ENCODE measurements at regions not wholly inside any gene's neighbourhood (a gene's known extent, or its start where the extent isn't known, plus 50 kb on each side); places are given as distances from the start of the nearest gene placed in this dataset.

- intact Hi-C loops (cut with micrococcal nuclease): no loop called here
- Histone ChIP-seq H3K36me3 (ENCODE audit: control insufficient read depth, insufficient read depth, low read length) (no peaks in the 10 kb centered on the region), H3K27ac (ENCODE audit: low read length) (no peak overlapping the region), H3K4me1 (ENCODE audit: control insufficient read depth, insufficient read depth, low read length) (no peaks in the 10 kb centered on the region), H3K9me3 (ENCODE audit: control insufficient read depth, insufficient read depth, low read length) (peaks cover 7% of the 10 kb centered on the region), H3K27me3 (ENCODE audit: control insufficient read depth, insufficient read depth, low read length) (no peaks in the 10 kb centered on the region), H3K4me3 (ENCODE audit: low read length) (no peak overlapping the region)
- no peaks in the 10 kb centered on the region for H3K36me3 Mint-ChIP-seq
- ATAC-seq: no peak
- H3K27me3 Mint-ChIP-seq (ENCODE audit: low read depth in 2 of 2): no peaks in the 10 kb centered on the region
- no peaks in the 10 kb centered on the region for H3K4me1 Mint-ChIP-seq
- H3K9me3 Mint-ChIP-seq: peaks cover 11 to 14% of the 10 kb centered on the region in 2 donors
- no peak overlapping the region for H3K4me3 Mint-ChIP-seq
- no peak for TF ChIP-seq CTCF (IDR thresholded peaks at IDR 0.05)
- DNase-seq: no peak
- H3K27ac Mint-ChIP-seq: no peak overlapping the region
- 75% methylated on average over 7 of the region's 7 CpGs for WGBS (ENCODE audit: insufficient coverage)
These were observed 614.0 kb upstream of the AUTS2 start for GRCh38 chr7:68984306-68984705.

- H3K36me3 Mint-ChIP-seq: no peaks in the 10 kb centered on the region
- H3K4me1 ChIP-seq (ENCODE audit: control insufficient read depth, insufficient read depth, low read length): no peaks in the 10 kb centered on the region
- no peaks in the 10 kb centered on the region for H3K27me3 Mint-ChIP-seq (ENCODE audit: low read depth in 2 of 2)
- H3K27ac Mint-ChIP-seq: no peak overlapping the region
- WGBS (ENCODE audit: insufficient coverage): 91% methylated on average over 2 of the region's 3 CpGs
- ATAC-seq (no peak), DNase-seq (no peak)
- no peak overlapping the region for H3K4me3 Mint-ChIP-seq
- peaks cover 5 to 7% of the 10 kb centered on the region in 2 donors for H3K9me3 Mint-ChIP-seq
- H3K4me1 Mint-ChIP-seq: no peaks in the 10 kb centered on the region
- H3K27me3 ChIP-seq (ENCODE audit: control insufficient read depth, insufficient read depth, low read length): no peaks in the 10 kb centered on the region
- no peaks in the 10 kb centered on the region for H3K36me3 ChIP-seq (ENCODE audit: control insufficient read depth, insufficient read depth, low read length)
- intact Hi-C loops (cut with micrococcal nuclease): no loop called here
- H3K9me3 ChIP-seq (ENCODE audit: control insufficient read depth, insufficient read depth, low read length): peaks cover 12% of the 10 kb centered on the region
- no peak for TF ChIP-seq CTCF (IDR thresholded peaks at IDR 0.05)
- no peak overlapping the region for H3K4me3 ChIP-seq (ENCODE audit: low read length)
- no peak overlapping the region for H3K27ac ChIP-seq (ENCODE audit: low read length)
These were observed 603.4 kb upstream of the AUTS2 start for GRCh38 chr7:68994841-68995240.

GRCh38 chr7:68998136-68998535, 600.1 kb upstream of the AUTS2 start:
- ATAC-seq (no peak), DNase-seq (no peak)
- intact Hi-C loops (cut with micrococcal nuclease): no loop called here
- Mint-ChIP-seq H3K4me1 (no peaks in the 10 kb centered on the region), H3K4me3 (no peak overlapping the region), H3K27ac (no peak overlapping the region), H3K36me3 (no peaks in the 10 kb centered on the region), H3K9me3 (peaks cover 12 to 14% of the 10 kb centered on the region in 2 donors), H3K27me3 (ENCODE audit: low read depth in 2 of 2) (no peaks in the 10 kb centered on the region)
- H3K4me3 ChIP-seq (ENCODE audit: low read length): no peak overlapping the region
- no peak for TF ChIP-seq CTCF (IDR thresholded peaks at IDR 0.05)
- peaks cover 39% of the 10 kb centered on the region for H3K9me3 ChIP-seq (ENCODE audit: control insufficient read depth, insufficient read depth, low read length)
- H3K27ac ChIP-seq (ENCODE audit: low read length): no peak overlapping the region
- H3K27me3 ChIP-seq (ENCODE audit: control insufficient read depth, insufficient read depth, low read length): no peaks in the 10 kb centered on the region
- 86% methylated on average over 3 of the region's 3 CpGs for WGBS (ENCODE audit: insufficient coverage)
- H3K36me3 ChIP-seq (ENCODE audit: control insufficient read depth, insufficient read depth, low read length): no peaks in the 10 kb centered on the region
- no peaks in the 10 kb centered on the region for H3K4me1 ChIP-seq (ENCODE audit: control insufficient read depth, insufficient read depth, low read length)

- Histone ChIP-seq H3K27me3 (ENCODE audit: control insufficient read depth, insufficient read depth, low read length) (no peaks in the 10 kb centered on the region), H3K4me3 (ENCODE audit: low read length) (no peak overlapping the region), H3K36me3 (ENCODE audit: control insufficient read depth, insufficient read depth, low read length) (no peaks in the 10 kb centered on the region), H3K9me3 (ENCODE audit: control insufficient read depth, insufficient read depth, low read length) (peaks cover 34% of the 10 kb centered on the region), H3K4me1 (ENCODE audit: control insufficient read depth, insufficient read depth, low read length) (no peaks in the 10 kb centered on the region), H3K27ac (ENCODE audit: low read length) (no peak overlapping the region)
- no peak for TF ChIP-seq CTCF (IDR thresholded peaks at IDR 0.05)
- DNase-seq (no peak), ATAC-seq (no peak)
- no peaks in the 10 kb centered on the region for H3K27me3 Mint-ChIP-seq (ENCODE audit: low read depth in 2 of 2)
- H3K27ac Mint-ChIP-seq: no peak overlapping the region
- no peak overlapping the region for H3K4me3 Mint-ChIP-seq
- no peaks in the 10 kb centered on the region for H3K4me1 Mint-ChIP-seq
- intact Hi-C loops (cut with micrococcal nuclease): no loop called here
- H3K36me3 Mint-ChIP-seq: no peaks in the 10 kb centered on the region
- H3K9me3 Mint-ChIP-seq: peaks cover 16 to 17% of the 10 kb centered on the region in 2 donors
These were observed 595.9 kb upstream of the AUTS2 start for GRCh38 chr7:69002416-69002815.

Data from natural killer cell (primary cell).